ENCODE measurements at regions not wholly inside any gene's neighbourhood (a gene's known extent, or its start where the extent isn't known, plus 50 kb on each side); places are given as distances from the start of the nearest gene placed in this dataset.

GRCh38 chr21:43348801-43349261 lies 78.1 kb downstream of the SIK1 start:
- Histone ChIP-seq H3K9me3 (no peaks in the 10 kb centered on the region), H3K4me3 (no peak overlapping the region), H3K27ac (peak overlapping the region in 7 of 8 donors; percentile 55 to 79 (median 75)), H3K4me1 (peaks cover 12 to 72% (median 49%) of the 10 kb centered on the region in 6 donors), H3K36me3 (no peaks in the 10 kb centered on the region), H3K27me3 (replicated peaks in 1 of 7) (no peaks in the 10 kb centered on the region)
- intact Hi-C loops (cut with DNase I; ENCODE audit: low total_unique reads), result no loop called here
- 50 to 78% (median 65%) methylated on average over 19 to 22 of the region's 22 CpGs for WGBS, 5 donors
- TF ChIP-seq POLR2AphosphoS5 (IDR thresholded peaks at IDR 0.05) (peak; percentile 59 to 65 (median 65)), POLR2A (IDR thresholded peaks at IDR 0.05) (no peak), CTCF (IDR thresholded peaks at IDR 0.05 in 8 of 11, conservative IDR thresholded peaks at IDR 0.05 in 3 of 11) (no peak)
- DNase-seq, result no peak

- peak overlapping the region in 7 of 8 donors; percentile 55 to 79 (median 75) for H3K27ac ChIP-seq
- no peaks in the 10 kb centered on the region for H3K27me3 ChIP-seq (replicated peaks in 1 of 7)
- H3K4me1 ChIP-seq, result peaks cover 13 to 72% (median 49%) of the 10 kb centered on the region in 6 donors
- TF ChIP-seq POLR2AphosphoS5 (IDR thresholded peaks at IDR 0.05), result no peak
- TF ChIP-seq CTCF (IDR thresholded peaks at IDR 0.05 in 8 of 11, conservative IDR thresholded peaks at IDR 0.05 in 3 of 11), result no peak
- no peaks in the 10 kb centered on the region for H3K9me3 ChIP-seq
- DNase-seq, result no peak
- intact Hi-C loops (cut with DNase I; ENCODE audit: low total_unique reads), result no loop called here
- no peaks in the 10 kb centered on the region for H3K36me3 ChIP-seq
- H3K4me3 ChIP-seq, result no peak overlapping the region
- 30 to 48% (median 43%) methylated on average over 11 to 15 of the region's 15 CpGs for WGBS, 5 donors
Measured at GRCh38 chr21:43348170-43348766, 78.7 kb downstream of the SIK1 start.

GRCh38 chr21:43347461-43348169 lies 79.3 kb downstream of the SIK1 start:
- H3K27me3 ChIP-seq (replicated peaks in 1 of 7), result no peaks in the 10 kb centered on the region
- WGBS, 5 donors, result 70 to 93% (median 80%) methylated on average over 17 to 21 of the region's 21 CpGs
- no peaks in the 10 kb centered on the region for H3K36me3 ChIP-seq
- DNase-seq, result no peak
- intact Hi-C loops (cut with DNase I; ENCODE audit: low total_unique reads), result no loop called here
- H3K4me1 ChIP-seq, result peaks cover 13 to 72% (median 50%) of the 10 kb centered on the region in 6 donors
- no peak overlapping the region for H3K4me3 ChIP-seq
- no peaks in the 10 kb centered on the region for H3K9me3 ChIP-seq
- TF ChIP-seq POLR2A (IDR thresholded peaks at IDR 0.05) (no peak), POLR2AphosphoS5 (IDR thresholded peaks at IDR 0.05) (no peak), CTCF (IDR thresholded peaks at IDR 0.05 in 8 of 11, conservative IDR thresholded peaks at IDR 0.05 in 3 of 11) (no peak)
- H3K27ac ChIP-seq, result peak overlapping the region in 5 of 8 donors; percentile 70 to 79 (median 78)

GRCh38 chr21:43346551-43346950 lies 80.4 kb downstream of the SIK1 start:
- Histone ChIP-seq H3K9me3 (no peaks in the 10 kb centered on the region), H3K27ac (peak overlapping the region in 1 of 8 donors; percentile 27), H3K4me3 (no peak overlapping the region), H3K4me1 (peaks cover 13 to 74% (median 50%) of the 10 kb centered on the region in 6 donors), H3K36me3 (no peaks in the 10 kb centered on the region), H3K27me3 (replicated peaks in 1 of 7) (no peaks in the 10 kb centered on the region)
- DNase-seq, result no peak
- intact Hi-C loops (cut with DNase I; ENCODE audit: low total_unique reads), result no loop called here
- 80 to 97% (median 90%) methylated on average over 10 to 13 of the region's 13 CpGs for WGBS, 5 donors
- TF ChIP-seq CTCF (IDR thresholded peaks at IDR 0.05 in 8 of 11, conservative IDR thresholded peaks at IDR 0.05 in 3 of 11) (no peak), POLR2AphosphoS5 (IDR thresholded peaks at IDR 0.05) (no peak), POLR2A (IDR thresholded peaks at IDR 0.05) (no peak)
